ENCODE measurements at regions not wholly inside any gene's neighbourhood (a gene's known extent, or its start where the extent isn't known, plus 50 kb on each side); places are given as distances from the start of the nearest gene placed in this dataset.

GRCh38 chr7:362402-363096, 72.6 kb downstream of the FOXL3 start:
- Histone ChIP-seq H3K4me1 (ENCODE audit: low read depth) (peaks cover 8% of the 10 kb centered on the region), H3K4me3 (no peak overlapping the region), H3K9me3 (no peaks in the 10 kb centered on the region), H3K36me3 (ENCODE audit: low read depth) (no peaks in the 10 kb centered on the region)
- peak; percentile 75 for ATAC-seq
- no peak for TF ChIP-seq CTCF (IDR thresholded peaks at IDR 0.05)
- peak; percentile 53 to 60 (median 55) for DNase-seq
- intact Hi-C loops (cut with DNase I, micrococcal nuclease) = no loop called here

- peaks cover 8% of the 10 kb centered on the region for H3K4me1 ChIP-seq (ENCODE audit: low read depth)
- TF ChIP-seq CTCF (IDR thresholded peaks at IDR 0.05) = no peak
- H3K9me3 ChIP-seq = no peaks in the 10 kb centered on the region
- DNase-seq (peak in 2 of 3 donors; percentile 36 to 53), ATAC-seq (peak; percentile 12)
- intact Hi-C loops (cut with DNase I, micrococcal nuclease) = no loop called here
- H3K4me3 ChIP-seq = no peak overlapping the region
- H3K36me3 ChIP-seq (ENCODE audit: low read depth) = no peaks in the 10 kb centered on the region
Observed at GRCh38 chr7:363626-364025, 73.7 kb downstream of the FOXL3 start.

- ATAC-seq = no peak
- no peak for TF ChIP-seq CTCF (IDR thresholded peaks at IDR 0.05)
- Histone ChIP-seq H3K9me3 (no peaks in the 10 kb centered on the region), H3K4me3 (no peak overlapping the region), H3K36me3 (ENCODE audit: low read depth) (no peaks in the 10 kb centered on the region), H3K4me1 (ENCODE audit: low read depth) (peaks cover 12% of the 10 kb centered on the region)
- no peak for DNase-seq
- intact Hi-C loops (cut with DNase I, micrococcal nuclease) = no loop called here
Observed at GRCh38 chr7:364536-364935, 74.6 kb downstream of the FOXL3 start.

- no peaks in the 10 kb centered on the region for H3K36me3 ChIP-seq (ENCODE audit: low read depth)
- ATAC-seq = no peak
- no peak overlapping the region for H3K4me3 ChIP-seq
- H3K4me1 ChIP-seq (ENCODE audit: low read depth) = peaks cover 22% of the 10 kb centered on the region
- DNase-seq = peak in 2 of 3 donors; percentile 16 to 22
- H3K9me3 ChIP-seq = no peaks in the 10 kb centered on the region
- intact Hi-C loops (cut with DNase I, micrococcal nuclease) = no loop called here
- TF ChIP-seq CTCF (IDR thresholded peaks at IDR 0.05) = no peak
Observed at GRCh38 chr7:365593-365992, 75.6 kb downstream of the FOXL3 start.

GRCh38 chr7:366161-366803, 76.3 kb downstream of the FOXL3 start:
- Histone ChIP-seq H3K4me3 (no peak overlapping the region), H3K4me1 (ENCODE audit: low read depth) (peaks cover 24% of the 10 kb centered on the region), H3K9me3 (no peaks in the 10 kb centered on the region), H3K36me3 (ENCODE audit: low read depth) (no peaks in the 10 kb centered on the region)
- ATAC-seq (no peak), DNase-seq (peak in 1 of 3 donors; percentile 16)
- TF ChIP-seq CTCF (IDR thresholded peaks at IDR 0.05) = no peak
- intact Hi-C loops (cut with DNase I, micrococcal nuclease) = no loop called here

Data from mucosa of descending colon (tissue), 3 donors.